Trophoblast cell (in vitro differentiated cells and primary cell): ENCODE measurements at regions not wholly inside any gene's neighbourhood (a gene's known extent, or its start where the extent isn't known, plus 50 kb on each side); places are given as distances from the start of the nearest gene placed in this dataset.

Experiments used
- DNase-seq, 2 donors: peaks; one replicate each; pipeline ENCODE4 v3.0.0-alpha.2; 2016
- H2AFZ ChIP-seq: 2 replicates; pipeline ENCODE4 v1.6.1; 2013; ENCODE audit warnings: low read length, moderate library complexity, mild to moderate bottlenecking; ENCODE audit not compliant: insufficient read depth, poor library complexity
- H2AK5ac ChIP-seq: 2 replicates; pipeline ENCODE4 v1.6.1; 2013; ENCODE audit warnings: mild to moderate bottlenecking, low read length
- H2BK120ac ChIP-seq: 2 replicates; pipeline ENCODE4 v1.6.1; 2013; ENCODE audit warnings: low read length, mild to moderate bottlenecking, moderate library complexity; ENCODE audit not compliant: insufficient read depth, poor library complexity
- H2BK12ac ChIP-seq: 2 replicates; pipeline ENCODE4 v1.6.1; 2013; ENCODE audit warnings: mild to moderate bottlenecking, low read length, moderate library complexity
- H2BK5ac ChIP-seq: 2 replicates; pipeline ENCODE4 v1.6.1; 2013; ENCODE audit warnings: low read length, low read depth, moderate library complexity, mild to moderate bottlenecking; ENCODE audit not compliant: poor library complexity
- H3K14ac ChIP-seq: 2 replicates; pipeline ENCODE4 v1.6.1; 2013; ENCODE audit warnings: mild to moderate bottlenecking, low read length
- H3K18ac ChIP-seq: 2 replicates; pipeline ENCODE4 v1.6.1; 2013; ENCODE audit warnings: mild to moderate bottlenecking, low read length
- H3K23ac ChIP-seq: 2 replicates; pipeline ENCODE4 v1.6.1; 2013; ENCODE audit warnings: low read length
- H3K27ac ChIP-seq: 2 replicates; pipeline ENCODE4 v1.5.1; 2013; ENCODE audit warnings: low read depth, mild to moderate bottlenecking, inconsistent platforms, low read length, moderate library complexity
- H3K27me3 ChIP-seq: 2 replicates; pipeline ENCODE4 v1.6.1; 2013; ENCODE audit warnings: inconsistent platforms, mild to moderate bottlenecking, low read length, moderate library complexity; ENCODE audit not compliant: insufficient read depth
- H3K36me3 ChIP-seq, 2 experiments: 1 replicate in 1 of 2; 2 replicates in 1 of 2; pipeline ENCODE4 v1.6.1; 2013; ENCODE audit warnings: low read length in 2 of 2, mild to moderate bottlenecking in 2 of 2, moderate library complexity in 1 of 2; ENCODE audit not compliant: insufficient read depth in 2 of 2, control insufficient read depth in 1 of 2
- H3K4ac ChIP-seq: 2 replicates; pipeline ENCODE4 v1.6.1; 2013; ENCODE audit warnings: low read depth, mild to moderate bottlenecking, low read length, moderate library complexity
- H3K4me1 ChIP-seq, 2 experiments: 1 replicate in 1 of 2; 2 replicates in 1 of 2; pipeline ENCODE4 v1.6.1; 2013; ENCODE audit warnings: low read length in 2 of 2, mild to moderate bottlenecking in 2 of 2, moderate library complexity in 1 of 2; ENCODE audit not compliant: insufficient read depth in 2 of 2, control insufficient read depth in 1 of 2
- H3K4me2 ChIP-seq: 2 replicates; pipeline ENCODE4 v1.6.1; 2013; ENCODE audit warnings: inconsistent platforms, mild to moderate bottlenecking, low read length, moderate library complexity
- H3K4me3 ChIP-seq: 2 replicates; pipeline ENCODE4 v1.5.1; 2013; ENCODE audit warnings: mild to moderate bottlenecking, low read depth, low read length, inconsistent platforms
- H3K79me1 ChIP-seq: one replicate; pipeline ENCODE4 v1.6.1; 2013; ENCODE audit warnings: low read length
- H3K79me2 ChIP-seq: 2 replicates; pipeline ENCODE4 v1.6.1; 2013; ENCODE audit warnings: low read length, mild to moderate bottlenecking; ENCODE audit not compliant: control insufficient read depth, insufficient read depth, poor library complexity
- H3K9ac ChIP-seq: 2 replicates; pipeline ENCODE4 v1.6.1; 2013; ENCODE audit warnings: mild to moderate bottlenecking, low read length
- H3K9me3 ChIP-seq: 2 replicates; pipeline ENCODE4 v1.6.1; 2013; ENCODE audit warnings: low read depth, mild to moderate bottlenecking, control low read depth, inconsistent platforms, low read length; ENCODE audit not compliant: insufficient read depth
- H4K12ac ChIP-seq: 2 replicates; pipeline ENCODE4 v1.6.1; 2013; ENCODE audit warnings: low read depth, mild to moderate bottlenecking, low read length, moderate library complexity
- H4K8ac ChIP-seq: 2 replicates; pipeline ENCODE4 v1.6.1; 2013; ENCODE audit warnings: low read depth, mild to moderate bottlenecking, low read length, moderate library complexity
- H4K91ac ChIP-seq: one replicate; pipeline ENCODE4 v1.6.1; 2013; ENCODE audit warnings: low read depth, mild to moderate bottlenecking, low read length, moderate library complexity
- WGBS: extraction: QIAGEN DNeasy Blood & Tissue Kit; methylation state at CpG from one replicate; pipeline ENCODE4 v1.1.7; 2013; ENCODE audit warnings: missing lambda C conversion rate; ENCODE audit not compliant: insufficient read length, insufficient coverage; ENCODE audit errors: extremely low coverage; 5-methylcytosine and 5-hydroxymethylcytosine counted together

DNA sequence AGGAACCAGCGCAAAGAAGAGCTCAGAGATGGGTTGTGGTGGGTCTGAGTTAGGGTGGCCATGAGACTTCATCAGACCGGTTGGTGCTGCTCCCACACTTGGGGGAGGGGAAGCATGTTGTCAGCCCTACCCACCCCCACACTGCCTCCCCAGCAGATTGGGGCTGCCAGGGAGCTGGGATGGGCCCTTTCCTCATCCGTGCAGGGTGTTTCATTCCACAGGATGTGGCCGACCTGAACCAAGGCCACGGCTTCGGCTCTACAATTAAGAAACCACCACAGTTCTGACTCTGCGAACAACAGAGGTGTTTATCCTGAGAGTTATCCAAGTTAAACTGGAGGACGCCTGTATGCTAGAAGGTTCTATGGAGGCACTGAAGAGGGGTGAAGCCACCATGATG lies 171.2 kb downstream of the ETS2 start:
- Histone ChIP-seq H2BK5ac (no peak overlapping the region), H2BK12ac (no peak overlapping the region), H4K12ac (no peak overlapping the region), H3K4me3 (no peak overlapping the region), H3K23ac (no peak overlapping the region), H4K8ac (no peak overlapping the region), H3K18ac (no peak overlapping the region), H3K27ac (no peak overlapping the region), H2BK120ac (no peak overlapping the region), H4K91ac (no peak overlapping the region), H3K4ac (no peak overlapping the region), H3K36me3 (no peaks in the 10 kb centered on the region), H3K27me3 (no peaks in the 10 kb centered on the region), H3K9ac (no peak overlapping the region), H3K14ac (no peak overlapping the region), H2AFZ (no peak overlapping the region), H3K4me1 (peaks cover 6 to 18% of the 10 kb centered on the region in 2 experiments), H3K4me2 (no peak overlapping the region), H2AK5ac (no peak overlapping the region), H3K9me3 (peaks cover 2% of the 10 kb centered on the region), H3K79me1 (peaks cover 2% of the 10 kb centered on the region), H3K79me2 (no peaks in the 10 kb centered on the region)
- WGBS = no CpG with 5 or more reads among the region's 8 CpGs
- DNase-seq = no peak

DNA sequence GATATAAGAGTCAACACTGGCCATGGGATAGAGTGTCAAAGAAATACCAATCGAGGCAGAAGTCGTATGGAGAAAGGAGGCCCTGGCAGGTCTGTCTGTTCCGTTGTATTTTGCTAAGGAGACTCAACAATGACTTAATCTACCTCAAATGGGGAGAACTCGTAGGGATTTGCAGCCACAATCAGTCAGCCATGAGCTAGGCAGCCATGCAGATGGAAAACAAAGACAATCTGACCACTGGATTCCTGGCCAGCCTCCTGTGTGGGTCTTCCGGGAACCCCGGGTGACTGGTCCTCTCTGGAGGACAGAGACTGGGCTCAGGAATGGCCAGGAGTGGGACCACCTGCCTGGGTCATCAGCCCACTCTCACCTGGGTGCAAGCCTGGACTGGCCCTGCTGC lies 167.8 kb downstream of the ETS2 start:
- H3K4me2 ChIP-seq = no peak overlapping the region
- no peaks in the 10 kb centered on the region for H3K79me2 ChIP-seq
- DNase-seq = no peak
- no peak overlapping the region for H3K23ac ChIP-seq
- no peak overlapping the region for H3K4me3 ChIP-seq
- H3K18ac ChIP-seq = no peak overlapping the region
- no peak overlapping the region for H2AK5ac ChIP-seq
- no peaks in the 10 kb centered on the region for H3K27me3 ChIP-seq
- H3K79me1 ChIP-seq = no peaks in the 10 kb centered on the region
- no peak overlapping the region for H2AFZ ChIP-seq
- peaks cover 2% of the 10 kb centered on the region for H3K9me3 ChIP-seq
- no peak overlapping the region for H2BK120ac ChIP-seq
- no peak overlapping the region for H3K27ac ChIP-seq
- whole genome bisulfite sequencing = no CpG with 5 or more reads among the region's 6 CpGs
- H3K36me3 ChIP-seq = no peaks in the 10 kb centered on the region
- no peak overlapping the region for H3K9ac ChIP-seq
- no peak overlapping the region for H2BK12ac ChIP-seq
- H3K4ac ChIP-seq = no peak overlapping the region
- H3K14ac ChIP-seq = no peak overlapping the region
- H3K4me1 ChIP-seq = peaks cover 0 to 2% of the 10 kb centered on the region in 2 experiments
- H2BK5ac ChIP-seq = no peak overlapping the region
- H4K8ac ChIP-seq = no peak overlapping the region
- H4K91ac ChIP-seq = no peak overlapping the region
- H4K12ac ChIP-seq = no peak overlapping the region

DNA sequence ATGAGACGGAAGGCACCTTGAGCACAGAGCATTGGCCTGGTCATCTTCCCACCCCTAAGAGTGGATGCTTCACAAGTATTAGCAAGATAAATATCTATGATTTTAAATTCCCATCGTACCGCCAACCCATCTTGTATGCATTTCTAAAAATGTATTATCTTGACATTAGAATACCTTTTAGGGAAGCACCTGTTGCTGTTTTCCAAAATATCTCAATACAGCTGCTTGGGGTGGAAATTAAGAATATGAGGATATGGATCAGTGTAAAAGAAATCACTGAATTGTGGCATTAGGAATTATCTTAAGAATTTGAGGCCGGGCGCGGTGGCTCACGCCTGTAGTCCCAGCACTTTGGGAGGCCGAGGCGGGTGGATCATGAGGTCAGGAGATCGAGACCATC lies 166.3 kb downstream of the ETS2 start:
- Histone ChIP-seq H3K36me3 (no peaks in the 10 kb centered on the region), H3K9me3 (peaks cover 2% of the 10 kb centered on the region), H2BK120ac (no peak overlapping the region), H3K4me3 (no peak overlapping the region), H3K27me3 (no peaks in the 10 kb centered on the region), H2AK5ac (no peak overlapping the region), H3K27ac (no peak overlapping the region), H3K79me2 (no peaks in the 10 kb centered on the region), H4K12ac (no peak overlapping the region), H3K23ac (no peak overlapping the region), H3K4ac (no peak overlapping the region), H3K4me1 (peaks cover 0 to 2% of the 10 kb centered on the region in 2 experiments), H3K18ac (no peak overlapping the region), H2AFZ (no peak overlapping the region), H3K79me1 (no peaks in the 10 kb centered on the region), H4K8ac (no peak overlapping the region), H3K14ac (no peak overlapping the region), H3K9ac (no peak overlapping the region), H2BK12ac (no peak overlapping the region), H2BK5ac (no peak overlapping the region), H3K4me2 (no peak overlapping the region), H4K91ac (no peak overlapping the region)
- WGBS = no CpG with 5 or more reads among the region's 10 CpGs
- no peak for DNase-seq

DNA sequence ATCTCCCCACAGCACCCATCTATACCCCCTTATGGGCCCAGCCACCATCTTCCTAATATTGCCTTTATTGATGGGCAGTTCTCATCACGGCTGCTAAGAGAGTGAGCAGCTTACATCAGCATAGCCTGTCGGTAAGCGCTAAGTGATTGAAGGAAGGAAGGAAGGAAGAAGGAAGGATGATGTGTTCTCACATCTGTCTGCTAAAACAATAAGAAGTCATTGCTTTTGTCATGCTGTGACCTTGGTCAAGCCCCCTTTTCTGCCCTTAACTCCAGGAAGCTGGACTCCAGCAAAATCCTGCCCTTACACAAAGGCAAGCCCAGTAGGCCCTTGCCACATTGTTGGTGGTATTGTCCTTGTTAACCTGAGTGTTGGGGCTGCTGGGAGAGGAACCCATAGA lies 165.0 kb downstream of the ETS2 start:
- Histone ChIP-seq H2AFZ (no peak overlapping the region), H2BK5ac (no peak overlapping the region), H2AK5ac (no peak overlapping the region), H4K12ac (no peak overlapping the region), H3K9ac (no peak overlapping the region), H3K4me2 (no peak overlapping the region), H3K18ac (no peak overlapping the region), H2BK120ac (no peak overlapping the region), H4K91ac (no peak overlapping the region), H3K27me3 (no peaks in the 10 kb centered on the region), H3K4me3 (no peak overlapping the region), H3K14ac (no peak overlapping the region), H3K79me2 (no peaks in the 10 kb centered on the region), H3K27ac (no peak overlapping the region), H4K8ac (no peak overlapping the region), H3K4me1 (peaks cover 4 to 8% of the 10 kb centered on the region in 2 experiments), H3K23ac (no peak overlapping the region), H3K36me3 (no peaks in the 10 kb centered on the region), H3K9me3 (no peaks in the 10 kb centered on the region), H2BK12ac (no peak overlapping the region), H3K4ac (no peak overlapping the region), H3K79me1 (peaks cover 2% of the 10 kb centered on the region)
- WGBS = no CpG with 5 or more reads among the region's 3 CpGs
- DNase-seq = no peak
